Ascending aorta (tissue), 2 donors: ENCODE measurements at regions not wholly inside any gene's neighbourhood (a gene's known extent, or its start where the extent isn't known, plus 50 kb on each side); places are given as distances from the start of the nearest gene placed in this dataset.

Source experiments
- DNase-seq, 2 donors: peaks; one replicate each; pipeline ENCODE4 v3.0.0-alpha.2; 2019; ENCODE audit warnings: low spot score in 2 of 2
- H3K27ac ChIP-seq, 2 donors: fragments of 200-600 bp; sonication (generic); one replicate each; pipeline ENCODE4 v1.5.1; 2016 to 2017; ENCODE audit warnings: mild to moderate bottlenecking in 1 of 2
- H3K27me3 ChIP-seq: fragments of 200-600 bp; sonication (generic); one replicate; pipeline ENCODE4 v1.5.1; 2017
- H3K36me3 ChIP-seq, 2 donors: fragments of 200-600 bp; sonication (generic); one replicate each; pipeline ENCODE4 v1.5.1; 2016
- H3K4me1 ChIP-seq, 2 donors: fragments of 200-600 bp; sonication (generic); one replicate each; pipeline ENCODE4 v1.5.1; 2016 to 2017; ENCODE audit warnings: mild to moderate bottlenecking in 1 of 2
- H3K4me3 ChIP-seq, 2 donors: fragments of 200-600 bp; sonication (generic); one replicate each; pipeline ENCODE4 v1.5.1; 2016 to 2017; ENCODE audit warnings: mild to moderate bottlenecking in 1 of 2
- H3K9me3 ChIP-seq, 2 donors: fragments of 200-600 bp; sonication (generic); one replicate each; pipeline ENCODE4 v1.5.1; 2016
- CTCF ChIP-seq, 3 experiments: fragments of 200-600 bp in 2 of 3; fragments of 450-650 bp in 1 of 3; sonication (generic) in 2 of 3; IDR thresholded peaks; one replicate each; pipeline ENCODE4 v1.5.1; 2016 to 2019; ENCODE audit warnings: antibody characterized with exemption in 3 of 3, mild to moderate bottlenecking in 1 of 3, moderate library complexity in 1 of 3
- intact Hi-C: fragments of 100-400 bp; cut with DNase I; formaldehyde crosslinking; loops from one replicate; pipeline ENCODE4 v1.15.1; 2023

- H3K9me3 ChIP-seq = no peaks in the 10 kb centered on the region
- H3K4me3 ChIP-seq = no peak overlapping the region
- DNase-seq = no peak
- intact Hi-C loops = no loop called here
- no peak for TF ChIP-seq CTCF (IDR thresholded peaks at IDR 0.05)
- no peaks in the 10 kb centered on the region for H3K27me3 ChIP-seq
- no peaks in the 10 kb centered on the region for H3K36me3 ChIP-seq
- H3K27ac ChIP-seq = no peak overlapping the region
- no peaks in the 10 kb centered on the region for H3K4me1 ChIP-seq
These were observed 99.1 kb upstream of the KCNQ5 start for GRCh38 chr6:72522735-72523141.

DNA sequence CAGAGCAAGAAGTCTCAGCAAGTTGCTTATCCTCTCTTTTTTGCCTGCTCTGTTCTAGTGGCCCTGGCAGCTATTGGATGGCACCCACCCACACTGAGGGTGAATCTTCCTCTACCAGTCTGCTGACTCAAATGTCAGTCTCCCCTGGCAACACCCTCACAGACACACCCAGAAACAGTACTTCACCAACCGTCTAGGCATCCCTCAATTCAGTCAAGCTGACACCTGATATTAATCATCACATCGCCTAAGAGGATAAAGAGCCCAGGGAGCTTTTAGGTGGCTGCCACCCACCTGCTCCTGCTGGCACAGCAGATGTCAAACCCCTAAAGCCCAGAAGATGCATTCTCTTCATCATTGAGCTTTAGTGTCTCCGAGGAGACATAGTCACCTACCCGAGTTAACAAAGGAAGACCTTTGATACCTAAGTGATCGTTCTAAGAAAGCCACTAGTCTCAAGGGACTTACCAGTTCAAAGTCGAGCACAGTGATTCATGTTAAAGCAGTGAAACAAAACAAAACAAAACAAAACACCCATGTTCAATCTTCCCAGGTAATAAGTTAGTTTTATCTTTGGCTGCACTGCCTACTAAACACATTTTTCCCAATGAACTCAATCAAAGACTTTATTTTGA, 97.7 kb upstream of the KCNQ5 start:
- intact Hi-C loops = no loop called here
- DNase-seq = no peak
- Histone ChIP-seq H3K27me3 (no peaks in the 10 kb centered on the region), H3K4me1 (no peaks in the 10 kb centered on the region), H3K9me3 (no peaks in the 10 kb centered on the region), H3K36me3 (no peaks in the 10 kb centered on the region), H3K27ac (no peak overlapping the region), H3K4me3 (no peak overlapping the region)
- TF ChIP-seq CTCF (IDR thresholded peaks at IDR 0.05) = no peak

GRCh38 chr6:72525821-72526510, 95.9 kb upstream of the KCNQ5 start:
- H3K27me3 ChIP-seq = no peaks in the 10 kb centered on the region

DNA sequence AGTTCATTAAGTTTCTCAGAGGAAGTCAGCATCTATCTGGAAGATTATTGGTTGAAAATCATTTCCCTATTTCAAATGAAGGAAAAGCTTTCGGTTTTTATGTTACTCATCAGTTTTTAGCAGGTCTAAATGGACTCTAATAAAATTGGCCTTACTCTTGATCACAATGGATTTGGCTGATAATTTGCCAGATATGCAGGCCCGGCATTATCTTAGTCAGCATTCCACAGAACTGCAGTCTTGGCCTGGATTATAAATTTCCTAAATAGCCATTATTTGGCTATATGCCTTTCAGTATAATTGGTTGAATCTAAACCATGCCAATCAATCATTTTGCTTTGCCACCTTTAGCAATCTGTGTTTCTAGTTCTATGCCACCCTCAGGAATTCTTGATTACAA, 91.7 kb upstream of the KCNQ5 start:
- no peak overlapping the region for H3K4me3 ChIP-seq
- no peaks in the 10 kb centered on the region for H3K9me3 ChIP-seq
- no peak overlapping the region for H3K27ac ChIP-seq
- no peaks in the 10 kb centered on the region for H3K4me1 ChIP-seq
- TF ChIP-seq CTCF (IDR thresholded peaks at IDR 0.05) = no peak
- no peaks in the 10 kb centered on the region for H3K27me3 ChIP-seq
- H3K36me3 ChIP-seq = no peaks in the 10 kb centered on the region
- DNase-seq = no peak
- intact Hi-C loops = no loop called here

More at GRCh38 chr6:72525821-72526510, 95.9 kb upstream of the KCNQ5 start:
- H3K36me3 ChIP-seq = no peaks in the 10 kb centered on the region
- TF ChIP-seq CTCF (IDR thresholded peaks at IDR 0.05) = no peak
- DNase-seq = no peak
- H3K4me1 ChIP-seq = no peaks in the 10 kb centered on the region
- H3K4me3 ChIP-seq = no peak overlapping the region
- no peaks in the 10 kb centered on the region for H3K9me3 ChIP-seq
- intact Hi-C loops = no loop called here
- no peak overlapping the region for H3K27ac ChIP-seq

- Histone ChIP-seq H3K27ac (no peak overlapping the region), H3K36me3 (no peaks in the 10 kb centered on the region), H3K27me3 (no peaks in the 10 kb centered on the region), H3K4me1 (no peaks in the 10 kb centered on the region), H3K9me3 (no peaks in the 10 kb centered on the region), H3K4me3 (no peak overlapping the region)
- no peak for TF ChIP-seq CTCF (IDR thresholded peaks at IDR 0.05)
- intact Hi-C loops = no loop called here
- no peak for DNase-seq
These were observed 91.1 kb upstream of the KCNQ5 start for GRCh38 chr6:72530750-72531149.
